GM06990 (cell line): ENCODE measurements at regions not wholly inside any gene's neighbourhood (a gene's known extent, or its start where the extent isn't known, plus 50 kb on each side); places are given as distances from the start of the nearest gene placed in this dataset.

Source experiments
- DNase-seq: peaks from one replicate; pipeline ENCODE4 v3.0.0-alpha.2; 2011; ENCODE audit not compliant: insufficient read length; ENCODE audit errors: extremely low read depth
- H3K27me3 ChIP-seq: replicated peaks from 2 replicates; pipeline ENCODE4 v1.6.0; 2011; ENCODE audit warnings: low read length; ENCODE audit not compliant: control insufficient read depth, insufficient read depth
- H3K36me3 ChIP-seq: 2 replicates; pipeline ENCODE4 v1.5.1; 2011; ENCODE audit warnings: low read length; ENCODE audit not compliant: control insufficient read depth, insufficient read depth
- H3K4me3 ChIP-seq: replicated peaks from 2 replicates; pipeline ENCODE4 v1.5.1; 2011; ENCODE audit warnings: low read depth, mild to moderate bottlenecking, control low read depth, low read length
- CTCF ChIP-seq: IDR thresholded peaks from 2 replicates; pipeline ENCODE4 v1.5.1; 2011; ENCODE audit warnings: low read length, control low read depth, mild to moderate bottlenecking, inconsistent platforms; ENCODE audit not compliant: insufficient read depth, poor library complexity, severe bottlenecking

- DNase-seq: no peak
- Histone ChIP-seq H3K4me3 (no peak overlapping the region), H3K27me3 (no peaks in the 10 kb centered on the region), H3K36me3 (no peaks in the 10 kb centered on the region)
- no peak for TF ChIP-seq CTCF
Measured at GRCh38 chr12:85659754-85660530, 176.3 kb downstream of the RASSF9 start.

- no peak for TF ChIP-seq CTCF
- no peaks in the 10 kb centered on the region for H3K27me3 ChIP-seq
- no peaks in the 10 kb centered on the region for H3K36me3 ChIP-seq
- DNase-seq: no peak
- H3K4me3 ChIP-seq: no peak overlapping the region
Measured at GRCh38 chr12:85661461-85662206, 174.6 kb downstream of the RASSF9 start.

- H3K27me3 ChIP-seq: no peaks in the 10 kb centered on the region
- TF ChIP-seq CTCF: no peak
- H3K36me3 ChIP-seq: no peaks in the 10 kb centered on the region
Measured at GRCh38 chr12:85662207-85662602, 174.0 kb downstream of the RASSF9 start.

GRCh38 chr12:85663631-85664030, 172.6 kb downstream of the RASSF9 start:
- DNase-seq: no peak
- no peak overlapping the region for H3K4me3 ChIP-seq
- no peaks in the 10 kb centered on the region for H3K27me3 ChIP-seq
- no peaks in the 10 kb centered on the region for H3K36me3 ChIP-seq
- TF ChIP-seq CTCF: no peak

More at GRCh38 chr12:85662207-85662602, 174.0 kb downstream of the RASSF9 start:
- no peak for DNase-seq
- H3K4me3 ChIP-seq: no peak overlapping the region

- Histone ChIP-seq H3K4me3 (no peak overlapping the region), H3K36me3 (no peaks in the 10 kb centered on the region), H3K27me3 (no peaks in the 10 kb centered on the region)
- TF ChIP-seq CTCF: no peak
- DNase-seq: no peak
Measured at GRCh38 chr12:85664429-85664828, 171.8 kb downstream of the RASSF9 start.
